Activated naive CD8-positive, alpha-beta T cell treated with anti-CD3 and anti-CD28 coated beads for 36 hours (primary cell): ENCODE measurements at regions not wholly inside any gene's neighbourhood (a gene's known extent, or its start where the extent isn't known, plus 50 kb on each side); places are given as distances from the start of the nearest gene placed in this dataset.

Source experiments
- DNase-seq: peaks from one replicate; pipeline ENCODE4 v3.0.0; 2021
- H3K27ac Mint-ChIP-seq: one replicate; pipeline ENCODE4 v1.8.0; 2022; ENCODE audit warnings: mild to moderate bottlenecking, moderate library complexity, mixed read lengths
- H3K27me3 Mint-ChIP-seq: one replicate; pipeline ENCODE4 v1.8.0; 2022; ENCODE audit warnings: mild to moderate bottlenecking, mixed read lengths
- H3K36me3 Mint-ChIP-seq: one replicate; pipeline ENCODE4 v1.8.0; 2021; ENCODE audit warnings: mild to moderate bottlenecking, mixed read lengths
- H3K4me1 Mint-ChIP-seq: one replicate; pipeline ENCODE4 v1.8.0; 2021; ENCODE audit warnings: mixed read lengths
- H3K4me3 Mint-ChIP-seq: one replicate; pipeline ENCODE4 v1.8.0; 2022; ENCODE audit warnings: mild to moderate bottlenecking, moderate library complexity, mixed read lengths
- H3K9me3 Mint-ChIP-seq: one replicate; pipeline ENCODE4 v1.8.0; 2022; ENCODE audit warnings: mixed read lengths

DNA sequence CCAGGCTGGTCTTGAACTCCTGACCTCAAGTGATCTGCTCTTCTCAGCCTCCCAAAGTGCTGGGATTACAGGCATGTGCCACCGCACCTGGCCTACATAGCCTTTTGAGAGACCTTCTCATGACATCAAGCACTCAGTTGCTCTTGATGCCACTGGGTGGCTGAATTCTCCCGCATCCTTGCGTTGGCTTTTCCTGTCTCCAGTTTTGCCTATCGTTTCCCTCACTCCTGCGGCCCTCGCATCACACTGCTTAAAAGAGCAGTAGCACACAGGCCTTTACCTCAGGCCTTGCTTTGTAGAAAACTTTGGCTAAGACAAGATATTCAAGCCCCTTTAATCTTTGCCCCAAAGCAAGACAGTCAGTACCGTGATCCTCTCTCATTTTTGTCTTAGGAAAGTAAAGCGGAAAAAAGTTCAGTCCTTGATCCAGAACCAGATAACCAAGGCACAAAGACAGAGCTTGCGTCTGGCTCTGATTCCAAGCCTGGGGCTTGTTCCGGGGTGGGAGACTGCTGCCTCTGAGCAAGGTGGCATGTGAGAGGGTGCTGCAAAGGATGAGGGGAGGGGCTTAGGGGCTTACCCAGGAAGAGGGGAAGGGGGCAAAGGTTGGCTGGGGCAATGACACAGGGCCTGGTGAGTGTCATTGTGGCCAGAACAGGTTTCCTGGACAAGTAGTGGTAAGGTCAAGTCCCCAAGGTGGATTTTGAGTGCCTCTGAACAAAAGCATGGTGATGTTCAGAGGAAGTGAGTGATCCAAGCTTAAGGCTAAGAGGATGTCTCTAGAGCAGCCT, 175.0 kb upstream of the TLE3 start:
- no peak overlapping the region for H3K27ac Mint-ChIP-seq
- H3K36me3 Mint-ChIP-seq = no peaks in the 10 kb centered on the region
- no peak overlapping the region for H3K4me3 Mint-ChIP-seq
- DNase-seq = no peak
- H3K27me3 Mint-ChIP-seq = peaks cover 5% of the 10 kb centered on the region
- H3K9me3 Mint-ChIP-seq = no peaks in the 10 kb centered on the region
- H3K4me1 Mint-ChIP-seq = peaks cover 37% of the 10 kb centered on the region

GRCh38 chr15:70271422-70272088, 173.8 kb upstream of the TLE3 start:
- H3K27ac Mint-ChIP-seq = no peak overlapping the region
- peaks cover 46% of the 10 kb centered on the region for H3K4me1 Mint-ChIP-seq
- no peak overlapping the region for H3K4me3 Mint-ChIP-seq
- H3K9me3 Mint-ChIP-seq = no peaks in the 10 kb centered on the region
- H3K27me3 Mint-ChIP-seq = peaks cover 10% of the 10 kb centered on the region
- H3K36me3 Mint-ChIP-seq = no peaks in the 10 kb centered on the region
- no peak for DNase-seq

- DNase-seq = no peak
- Mint-ChIP-seq H3K27ac (no peak overlapping the region), H3K27me3 (peaks cover 10% of the 10 kb centered on the region), H3K36me3 (no peaks in the 10 kb centered on the region), H3K4me3 (no peak overlapping the region), H3K4me1 (peaks cover 55% of the 10 kb centered on the region), H3K9me3 (no peaks in the 10 kb centered on the region)
Measured at GRCh38 chr15:70270752-70271111, 173.0 kb upstream of the TLE3 start.

GRCh38 chr15:70269991-70270751, 172.5 kb upstream of the TLE3 start:
- H3K27ac Mint-ChIP-seq = no peak overlapping the region
- H3K27me3 Mint-ChIP-seq = peaks cover 10% of the 10 kb centered on the region
- H3K4me1 Mint-ChIP-seq = peaks cover 58% of the 10 kb centered on the region

GRCh38 chr15:70269311-70269911, 171.7 kb upstream of the TLE3 start:
- no peaks in the 10 kb centered on the region for H3K9me3 Mint-ChIP-seq
- H3K4me3 Mint-ChIP-seq = no peak overlapping the region
- peaks cover 10% of the 10 kb centered on the region for H3K27me3 Mint-ChIP-seq
- DNase-seq = no peak
- H3K27ac Mint-ChIP-seq = peak overlapping the region; percentile 5
- no peaks in the 10 kb centered on the region for H3K36me3 Mint-ChIP-seq
- peaks cover 58% of the 10 kb centered on the region for H3K4me1 Mint-ChIP-seq

More at GRCh38 chr15:70269991-70270751, 172.5 kb upstream of the TLE3 start:
- no peak for DNase-seq
- no peaks in the 10 kb centered on the region for H3K36me3 Mint-ChIP-seq
- H3K4me3 Mint-ChIP-seq = no peak overlapping the region
- H3K9me3 Mint-ChIP-seq = no peaks in the 10 kb centered on the region

GRCh38 chr15:70268698-70269251, 171.1 kb upstream of the TLE3 start:
- H3K27me3 Mint-ChIP-seq = peaks cover 10% of the 10 kb centered on the region
- no peak for DNase-seq
- H3K9me3 Mint-ChIP-seq = no peaks in the 10 kb centered on the region
- H3K27ac Mint-ChIP-seq = no peak overlapping the region
- no peaks in the 10 kb centered on the region for H3K36me3 Mint-ChIP-seq
- H3K4me1 Mint-ChIP-seq = peaks cover 57% of the 10 kb centered on the region
- no peak overlapping the region for H3K4me3 Mint-ChIP-seq

DNA sequence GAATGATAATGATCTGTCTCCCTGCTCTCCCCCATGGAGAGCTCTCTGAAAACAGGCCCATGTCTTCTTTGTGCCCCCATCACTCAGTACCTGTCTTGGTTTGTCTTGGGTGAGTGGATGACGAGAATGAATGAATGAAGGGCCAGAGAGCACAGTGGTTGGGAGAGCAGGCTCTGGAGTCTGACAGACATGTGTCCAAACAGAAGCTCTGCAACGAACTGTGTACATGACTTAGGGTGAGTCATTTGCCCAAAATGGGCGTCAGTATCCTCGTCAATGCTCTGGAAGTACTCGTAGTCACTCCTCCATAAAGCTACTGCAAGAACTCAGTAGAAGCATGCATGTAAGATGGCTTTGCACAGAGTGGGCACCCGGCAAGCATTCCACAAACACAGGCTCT, 170.2 kb upstream of the TLE3 start:
- Mint-ChIP-seq H3K9me3 (no peaks in the 10 kb centered on the region), H3K27me3 (peaks cover 10% of the 10 kb centered on the region), H3K4me3 (no peak overlapping the region), H3K4me1 (peaks cover 59% of the 10 kb centered on the region), H3K36me3 (no peaks in the 10 kb centered on the region), H3K27ac (no peak overlapping the region)
- no peak for DNase-seq

DNA sequence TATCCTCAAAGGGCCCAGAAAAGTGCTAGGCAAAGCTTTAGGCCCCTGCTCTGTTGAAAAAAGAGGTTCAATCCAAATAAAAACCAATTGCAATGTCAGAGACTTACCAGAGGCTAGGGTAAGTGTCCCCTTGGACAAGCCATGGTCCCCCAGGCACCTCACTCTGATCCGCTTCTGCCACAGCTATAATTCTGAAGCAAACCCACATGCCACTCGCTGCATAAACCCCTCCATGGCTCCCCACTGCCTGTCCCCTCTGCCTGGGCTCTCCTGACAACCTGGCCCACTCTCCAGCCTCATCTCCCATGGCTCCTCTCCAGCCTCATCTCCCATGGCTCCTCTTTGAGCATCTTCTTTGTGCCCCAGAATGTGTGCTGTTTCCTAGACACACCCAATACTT, 169.6 kb upstream of the TLE3 start:
- Mint-ChIP-seq H3K27ac (no peak overlapping the region), H3K36me3 (no peaks in the 10 kb centered on the region), H3K4me1 (peaks cover 62% of the 10 kb centered on the region), H3K27me3 (peaks cover 10% of the 10 kb centered on the region), H3K9me3 (no peaks in the 10 kb centered on the region), H3K4me3 (no peak overlapping the region)
- no peak for DNase-seq

DNA sequence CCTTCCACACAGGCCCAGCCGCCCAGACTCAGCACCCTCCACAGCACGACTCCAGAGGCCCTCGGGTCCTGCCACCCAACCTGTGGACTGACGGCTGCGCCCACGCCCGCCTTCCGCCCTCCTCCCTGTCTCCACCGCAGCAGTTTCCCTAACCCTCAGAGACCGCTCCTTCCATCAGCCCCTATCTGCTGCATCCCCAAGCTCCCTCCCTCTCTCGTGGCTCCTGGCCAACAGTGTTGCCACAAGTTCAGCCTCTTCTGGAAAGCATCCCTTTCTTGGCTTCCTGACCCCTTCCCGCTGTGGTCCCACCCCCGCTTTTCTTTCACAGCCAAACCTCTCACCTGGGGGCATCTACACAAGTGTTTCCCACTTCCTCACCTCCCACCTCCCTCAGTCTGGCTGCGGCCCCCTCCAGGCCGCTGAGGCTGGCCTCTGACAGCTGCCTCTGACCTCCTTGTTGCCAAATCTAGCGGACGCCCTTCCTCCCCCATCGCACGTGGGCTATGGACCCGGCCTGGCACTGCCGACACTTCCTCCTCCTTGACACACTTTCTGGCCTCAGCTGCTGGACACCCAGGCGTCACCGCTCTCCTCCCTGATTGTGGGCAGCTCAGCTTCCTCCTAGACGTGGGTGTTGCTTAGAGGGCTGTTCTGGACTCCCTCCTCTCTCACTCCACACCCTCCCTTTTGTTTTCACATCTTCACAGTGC, 168.8 kb upstream of the TLE3 start:
- H3K9me3 Mint-ChIP-seq = no peaks in the 10 kb centered on the region
- DNase-seq = peak; percentile 36
- peaks cover 10% of the 10 kb centered on the region for H3K27me3 Mint-ChIP-seq
- H3K36me3 Mint-ChIP-seq = no peaks in the 10 kb centered on the region
- no peak overlapping the region for H3K4me3 Mint-ChIP-seq
- H3K4me1 Mint-ChIP-seq = peaks cover 66% of the 10 kb centered on the region
- H3K27ac Mint-ChIP-seq = no peak overlapping the region

DNA sequence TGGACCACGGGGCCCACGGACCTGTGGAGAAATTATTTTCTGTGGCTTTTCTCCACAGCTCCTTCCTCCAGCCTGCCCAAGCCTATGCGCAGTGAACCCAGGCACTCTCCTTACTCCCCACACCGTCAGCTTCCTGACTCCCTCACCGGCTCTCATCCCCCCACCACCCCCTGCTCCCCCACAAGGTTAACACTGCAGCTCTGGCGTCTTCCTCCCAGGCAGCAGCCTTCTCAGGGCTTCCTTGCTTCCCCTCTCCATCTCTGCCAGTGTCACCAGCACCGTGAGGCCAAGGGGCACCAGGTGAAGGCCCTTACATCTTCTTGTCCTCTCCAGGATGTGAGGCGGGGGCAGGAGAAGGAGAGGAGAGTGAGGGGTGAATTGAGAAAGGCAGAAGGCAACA, 168.3 kb upstream of the TLE3 start:
- no peaks in the 10 kb centered on the region for H3K36me3 Mint-ChIP-seq
- DNase-seq = no peak
- no peak overlapping the region for H3K27ac Mint-ChIP-seq
- H3K27me3 Mint-ChIP-seq = peaks cover 10% of the 10 kb centered on the region
- peaks cover 66% of the 10 kb centered on the region for H3K4me1 Mint-ChIP-seq
- H3K4me3 Mint-ChIP-seq = no peak overlapping the region
- H3K9me3 Mint-ChIP-seq = no peaks in the 10 kb centered on the region

DNA sequence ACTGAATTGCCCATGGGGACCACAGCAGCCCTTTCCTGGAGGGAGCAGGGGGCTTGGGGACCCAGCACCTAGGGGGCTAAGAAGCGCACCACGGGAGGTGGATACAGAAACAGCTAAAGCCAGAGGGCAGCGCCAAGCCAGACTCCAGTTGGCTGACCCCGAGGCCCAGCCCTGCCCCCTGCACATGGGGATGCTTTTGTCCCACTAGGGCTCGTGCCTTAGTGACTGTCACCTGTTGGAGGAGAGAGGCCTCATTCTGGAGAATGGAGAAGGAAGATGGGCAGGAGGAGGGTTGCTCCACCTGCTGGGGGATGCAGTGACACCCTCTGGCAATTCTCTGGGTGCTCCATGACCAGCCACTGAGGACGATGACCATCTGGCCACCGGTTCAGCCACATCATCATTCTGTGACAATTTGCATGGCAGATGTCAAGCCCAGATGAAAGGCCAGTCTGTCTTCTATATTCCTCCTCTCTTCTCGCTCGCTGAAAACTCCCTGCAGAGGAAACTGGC, 167.8 kb upstream of the TLE3 start:
- peaks cover 65% of the 10 kb centered on the region for H3K4me1 Mint-ChIP-seq
- no peak overlapping the region for H3K27ac Mint-ChIP-seq
- H3K27me3 Mint-ChIP-seq = peaks cover 10% of the 10 kb centered on the region
- DNase-seq = no peak
- no peak overlapping the region for H3K4me3 Mint-ChIP-seq
- no peaks in the 10 kb centered on the region for H3K9me3 Mint-ChIP-seq
- H3K36me3 Mint-ChIP-seq = no peaks in the 10 kb centered on the region

GRCh38 chr15:70264738-70265465, 167.2 kb upstream of the TLE3 start:
- DNase-seq = no peak
- no peaks in the 10 kb centered on the region for H3K36me3 Mint-ChIP-seq
- no peak overlapping the region for H3K27ac Mint-ChIP-seq
- peaks cover 10% of the 10 kb centered on the region for H3K27me3 Mint-ChIP-seq
- no peaks in the 10 kb centered on the region for H3K9me3 Mint-ChIP-seq
- H3K4me3 Mint-ChIP-seq = no peak overlapping the region
- peaks cover 66% of the 10 kb centered on the region for H3K4me1 Mint-ChIP-seq

DNA sequence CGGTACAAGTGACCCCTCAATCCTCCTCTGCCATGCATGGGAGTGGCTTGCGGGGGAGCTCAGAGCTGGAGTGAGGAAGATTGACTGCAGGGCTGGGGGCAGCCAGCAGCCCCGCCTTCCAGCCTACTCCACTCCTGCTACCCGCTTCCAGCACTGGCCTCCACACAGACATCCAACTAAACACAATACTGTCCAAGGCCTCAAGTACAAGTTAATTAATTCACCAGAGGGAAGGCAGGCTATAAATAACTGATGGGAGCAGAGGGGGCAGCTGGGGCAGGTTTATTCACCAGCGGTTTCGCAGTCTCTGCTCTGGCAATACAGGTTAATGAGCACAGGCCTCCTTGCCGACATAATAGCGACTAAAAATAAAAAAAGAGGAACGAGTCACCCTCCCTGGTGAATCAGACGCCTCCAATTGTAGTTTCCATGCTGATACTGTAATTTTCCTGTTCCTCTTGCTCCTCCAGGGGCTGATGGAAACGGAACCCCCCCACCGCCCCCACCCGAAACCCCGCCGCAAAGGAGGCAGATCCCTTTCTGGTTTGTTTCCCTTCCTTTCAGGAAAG, 166.4 kb upstream of the TLE3 start:
- Mint-ChIP-seq H3K9me3 (no peaks in the 10 kb centered on the region), H3K4me1 (peaks cover 71% of the 10 kb centered on the region), H3K27me3 (peaks cover 6% of the 10 kb centered on the region), H3K36me3 (no peaks in the 10 kb centered on the region), H3K4me3 (no peak overlapping the region), H3K27ac (no peak overlapping the region)
- no peak for DNase-seq
